NCI-H2081 (cell line): ENCODE measurements at regions not wholly inside any gene's neighbourhood (a gene's known extent, or its start where the extent isn't known, plus 50 kb on each side); places are given as distances from the start of the nearest gene placed in this dataset.

ENCODE experiments used
- DNase-seq, 2 experiments: peaks; one replicate each; lab custom pipeline; 2025; lab: John Stamatoyannopoulos, UW

DNA sequence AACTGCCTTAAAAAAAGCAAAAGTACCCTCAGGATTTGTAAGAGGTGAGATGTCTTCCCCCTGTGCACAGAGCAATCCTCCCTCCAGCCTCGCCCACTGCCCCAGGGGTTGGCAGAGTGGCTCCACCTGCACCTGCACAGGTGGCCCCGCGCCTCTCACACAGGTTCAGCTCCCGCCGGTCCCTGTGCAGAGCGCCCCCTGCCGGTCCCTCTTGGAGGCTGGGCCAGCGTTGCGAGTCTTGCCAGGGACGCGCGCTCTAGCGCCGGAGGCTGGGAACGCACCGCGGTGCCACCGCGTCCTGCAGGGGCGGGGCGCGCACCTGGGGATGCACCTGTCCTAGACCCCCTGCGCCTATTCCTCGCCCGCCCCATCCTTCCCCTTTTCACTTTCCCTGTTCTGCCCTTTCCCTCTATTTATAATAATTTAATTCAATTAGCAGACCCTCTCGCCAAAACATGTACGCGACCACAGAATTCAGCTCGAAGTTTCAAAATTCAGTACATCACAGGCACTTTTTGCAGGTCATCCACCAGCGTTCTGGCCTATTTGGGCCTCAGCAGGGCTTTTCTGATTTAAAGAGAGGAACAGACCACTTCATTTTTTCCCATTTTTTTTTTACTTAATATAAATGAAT lies 618.6 kb downstream of the AACS start:
- DNase-seq: peak in 1 of 2 experiments; percentile 16

DNA sequence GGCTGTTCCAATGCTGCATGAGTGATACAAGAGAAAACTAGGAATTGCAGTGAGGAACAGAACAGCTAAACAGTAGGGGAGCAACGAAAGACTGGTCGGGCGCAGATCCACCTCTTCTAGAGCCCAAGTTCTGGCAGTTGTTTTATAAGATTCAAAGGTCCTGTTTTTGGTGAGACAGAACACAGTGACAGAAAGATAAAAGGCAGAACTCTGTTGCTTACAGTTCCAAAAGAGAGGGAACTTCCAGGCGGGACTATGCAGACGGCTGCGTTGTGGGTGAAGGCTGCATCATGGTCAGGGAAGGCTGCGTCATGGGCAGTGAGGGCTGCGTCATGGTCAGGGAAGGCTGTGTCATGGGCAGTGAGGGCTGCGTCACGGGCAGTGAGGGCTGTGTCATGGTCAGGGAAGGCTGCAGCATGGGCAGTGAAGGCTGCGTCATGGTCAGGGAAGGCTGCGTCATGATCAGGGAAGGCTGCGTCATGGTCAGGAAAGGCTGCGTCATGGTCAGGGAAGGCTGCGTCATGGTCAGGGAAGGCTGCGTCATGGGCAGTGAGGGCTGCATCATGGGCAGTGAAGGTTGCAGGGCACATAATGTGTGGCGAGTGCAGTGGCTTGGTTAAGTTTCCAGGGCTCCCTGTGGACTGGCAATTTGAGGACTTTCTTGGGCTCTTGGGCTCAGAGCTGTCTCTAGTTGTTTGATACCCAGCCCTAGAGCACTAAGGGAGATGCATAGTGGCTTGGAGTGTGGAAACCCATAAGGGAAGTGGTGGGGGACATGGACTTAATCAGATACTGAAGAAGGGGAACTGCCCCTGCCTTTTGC lies 619.9 kb downstream of the AACS start:
- no peak for DNase-seq

DNA sequence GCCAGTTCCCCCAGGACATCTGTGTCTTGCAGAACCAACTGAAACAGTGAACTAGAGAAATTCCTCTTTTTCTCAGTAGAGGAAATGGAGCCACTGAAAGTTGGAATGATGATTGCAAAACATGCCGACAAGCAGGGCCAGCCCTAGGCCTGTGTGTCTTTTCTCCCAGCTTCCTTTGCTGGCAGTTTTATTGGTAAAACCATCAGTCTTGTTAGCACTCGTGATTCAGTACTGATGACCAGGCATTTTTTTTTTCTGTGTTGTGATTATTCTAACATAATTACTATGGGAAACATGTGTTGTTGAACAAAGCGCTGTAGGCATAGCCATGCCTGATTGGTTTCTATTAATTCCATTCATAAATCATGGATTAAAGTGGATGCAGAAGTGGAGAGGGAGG lies 620.7 kb downstream of the AACS start:
- DNase-seq: no peak

DNA sequence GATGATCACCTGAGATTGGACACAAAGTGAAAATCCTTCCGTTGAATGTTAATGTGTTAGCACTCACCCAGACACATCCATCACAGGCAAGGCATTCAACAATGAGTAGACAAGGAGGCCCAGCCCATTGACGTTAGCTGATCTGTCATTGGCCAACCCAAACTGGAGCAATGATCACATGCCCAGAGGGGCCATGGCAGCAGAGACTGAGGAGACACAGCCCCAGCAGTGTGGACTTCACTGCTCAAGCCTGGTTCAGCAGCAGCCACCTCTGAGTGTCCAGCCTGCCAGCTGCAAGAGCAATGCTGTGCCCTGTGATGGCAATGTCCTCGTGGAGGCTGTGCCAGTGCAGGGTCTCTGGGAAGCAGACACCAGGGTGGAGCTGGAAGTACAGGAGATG lies 622.2 kb downstream of the AACS start:
- DNase-seq: no peak

DNA sequence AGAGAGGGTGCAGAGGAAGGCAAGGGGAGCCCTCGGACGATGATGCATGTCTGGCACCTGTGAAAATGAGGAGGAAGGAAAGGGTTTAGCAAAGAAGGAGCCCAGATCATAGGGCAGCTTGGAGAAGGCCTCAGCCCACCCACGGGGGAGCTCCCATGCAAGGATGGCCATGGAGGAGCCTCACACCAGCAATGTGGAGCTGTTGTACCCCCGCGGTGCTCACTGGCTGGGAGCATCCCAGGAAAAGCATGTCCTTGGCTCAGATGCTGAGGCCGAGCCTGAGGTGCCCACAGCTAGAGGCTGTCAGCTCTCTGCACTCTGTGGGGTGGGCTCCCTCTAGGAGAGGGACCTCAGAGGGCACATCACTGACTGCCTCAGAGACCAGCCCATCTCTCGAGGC lies 622.6 kb downstream of the AACS start:
- DNase-seq: no peak

DNA sequence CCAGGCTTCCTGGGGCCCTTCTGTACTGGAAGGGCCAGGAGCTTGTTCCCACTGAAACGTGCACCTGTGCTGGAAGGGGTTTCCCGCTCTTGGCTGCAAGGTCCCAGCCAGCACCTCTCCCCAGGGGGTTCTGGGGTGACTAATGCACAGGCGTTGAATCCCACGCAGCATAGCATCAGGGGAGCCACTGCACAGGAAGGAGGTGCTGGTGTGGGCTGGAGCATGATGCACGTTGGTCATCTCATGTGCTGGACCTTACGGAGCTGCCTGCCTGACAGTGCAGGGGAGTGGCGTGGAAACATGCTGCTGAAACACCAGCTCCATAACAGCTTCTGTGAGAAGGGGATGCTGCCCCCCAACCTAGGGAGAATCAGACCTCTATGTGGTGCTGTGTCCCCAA lies 623.0 kb downstream of the AACS start:
- no peak for DNase-seq

DNA sequence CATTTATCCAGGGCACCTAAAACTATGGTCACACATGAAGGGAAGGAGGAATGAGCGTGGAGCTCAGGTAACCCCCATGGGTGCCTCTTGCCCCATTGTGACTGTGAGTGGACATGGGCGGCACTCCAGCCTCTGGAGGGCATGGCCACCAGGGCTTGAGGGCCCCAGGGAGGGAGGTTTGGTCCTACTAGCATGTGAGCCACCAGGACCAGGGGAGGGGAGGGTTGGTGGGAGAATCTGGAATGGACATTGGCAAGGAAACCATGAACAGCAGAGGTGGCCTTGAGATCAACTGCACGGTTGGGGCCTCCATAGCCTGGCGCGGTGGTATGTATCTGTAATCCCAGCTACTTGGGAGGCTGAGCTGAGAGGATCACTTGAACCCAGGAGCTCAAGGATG lies 623.6 kb downstream of the AACS start:
- DNase-seq: no peak

DNA sequence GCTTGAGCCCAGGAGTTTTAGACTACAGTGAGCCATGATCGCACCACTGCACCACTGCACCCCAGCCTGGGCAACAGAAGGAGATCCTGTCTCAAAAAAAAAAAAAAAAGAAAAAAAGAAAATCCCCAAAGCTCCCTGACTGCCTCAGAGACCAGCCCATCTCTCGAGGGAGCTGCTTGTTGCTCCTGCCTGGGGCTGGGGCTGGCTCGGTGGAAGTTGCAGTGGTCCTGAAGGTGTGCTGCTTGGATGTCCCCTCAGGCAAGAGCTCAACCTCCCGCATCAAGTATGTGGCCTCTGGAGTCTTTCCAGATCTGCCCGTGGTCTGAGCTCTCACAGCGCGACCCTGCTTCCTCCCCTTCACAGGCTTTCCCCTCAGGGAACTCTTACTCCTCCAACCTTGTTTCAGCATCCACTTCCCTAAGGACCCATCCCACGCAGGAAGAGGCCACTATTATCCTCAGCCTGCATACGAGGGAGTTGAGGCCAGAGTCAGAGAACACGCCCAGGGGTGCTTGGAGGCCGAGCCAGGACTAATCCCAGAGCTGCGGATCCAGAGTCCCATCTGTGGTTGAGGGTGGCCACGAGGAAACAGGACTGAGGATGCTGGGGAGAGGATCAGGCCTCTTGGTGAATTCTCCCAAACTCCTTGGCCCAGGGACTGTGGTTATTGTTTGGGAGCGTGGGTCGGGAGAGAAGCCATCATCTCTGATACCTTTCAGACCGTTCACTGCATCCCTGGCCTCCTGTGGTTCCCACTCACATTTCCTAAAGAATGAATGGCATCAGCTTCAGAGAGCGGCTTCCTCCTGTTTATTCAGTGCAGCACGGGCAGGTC lies 624.6 kb downstream of the AACS start:
- no peak for DNase-seq

DNA sequence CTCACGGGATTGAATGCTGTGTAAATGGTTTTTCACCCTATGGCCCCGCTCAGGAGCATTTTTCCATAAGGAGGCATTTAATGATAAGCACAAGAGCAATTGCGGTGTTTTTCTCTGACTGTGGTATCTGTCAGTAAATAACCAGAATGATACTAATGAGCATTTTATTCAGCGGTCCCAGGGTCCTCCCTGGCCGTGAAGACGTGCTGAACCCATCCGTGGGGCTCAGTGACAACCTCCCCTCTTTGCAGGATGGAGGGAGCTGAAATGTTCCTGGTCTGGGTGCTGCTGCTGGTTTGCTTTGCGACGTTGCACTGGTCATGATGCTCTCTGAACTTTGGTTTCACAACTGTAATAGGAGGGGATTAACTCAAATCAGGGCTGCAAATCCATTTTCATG lies 625.6 kb downstream of the AACS start:
- no peak for DNase-seq

DNA sequence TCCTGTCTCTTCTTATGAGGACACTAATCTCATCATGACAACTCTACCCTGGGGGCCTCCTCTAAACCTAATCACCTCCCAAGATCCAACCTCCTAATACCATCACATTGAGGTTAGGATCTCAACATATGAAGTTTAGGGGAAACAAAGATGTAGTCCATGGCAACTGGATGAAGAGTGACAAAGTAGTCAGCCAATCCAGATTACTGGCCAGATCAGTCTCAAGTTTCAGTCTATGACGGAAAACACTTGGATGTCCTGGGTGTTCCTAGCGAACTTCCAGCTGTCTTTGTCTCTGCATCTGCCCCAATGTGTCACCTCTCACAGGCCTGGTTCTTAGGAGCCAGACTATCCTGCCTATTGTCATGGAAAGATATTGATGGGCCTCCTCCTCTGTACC lies 630.8 kb downstream of the AACS start:
- no peak for DNase-seq

DNA sequence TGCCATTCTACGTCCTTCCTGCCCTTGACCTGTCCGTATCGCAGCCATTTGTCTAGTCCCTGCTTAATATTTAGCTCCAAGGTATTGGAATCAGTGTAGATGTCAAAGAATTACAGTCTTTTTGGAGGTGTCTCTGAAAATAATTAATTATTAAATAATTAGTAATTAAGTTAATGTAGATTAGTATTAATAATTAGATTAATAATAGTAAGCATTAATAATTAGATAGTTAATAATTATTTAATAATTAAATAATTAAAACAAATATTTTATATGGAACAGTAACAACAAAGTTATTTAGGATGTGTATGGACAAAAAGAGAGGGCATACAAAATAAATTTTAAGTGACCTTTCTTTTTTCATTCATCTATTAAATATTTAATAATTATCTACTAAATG lies 639.6 kb downstream of the AACS start:
- no peak for DNase-seq

DNA sequence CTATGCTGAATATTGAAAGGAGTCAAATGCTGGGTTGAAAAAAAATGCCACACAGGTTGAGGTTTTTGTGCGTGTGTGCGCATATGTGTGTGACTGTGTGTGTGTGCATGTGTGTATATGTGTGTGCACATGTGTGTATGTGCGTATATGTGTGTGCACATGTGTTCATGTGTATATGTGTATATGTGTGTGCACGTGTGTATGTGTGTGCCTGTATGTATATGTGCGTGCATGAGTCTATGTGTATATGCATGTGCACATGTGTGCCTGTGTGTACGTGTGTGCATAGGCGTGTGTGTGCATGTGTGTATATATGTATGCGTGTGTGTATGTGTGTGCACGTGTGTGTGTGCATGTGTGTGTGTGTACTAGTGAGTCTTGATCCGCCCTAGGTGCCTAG lies 655.7 kb downstream of the AACS start:
- DNase-seq: no peak

DNA sequence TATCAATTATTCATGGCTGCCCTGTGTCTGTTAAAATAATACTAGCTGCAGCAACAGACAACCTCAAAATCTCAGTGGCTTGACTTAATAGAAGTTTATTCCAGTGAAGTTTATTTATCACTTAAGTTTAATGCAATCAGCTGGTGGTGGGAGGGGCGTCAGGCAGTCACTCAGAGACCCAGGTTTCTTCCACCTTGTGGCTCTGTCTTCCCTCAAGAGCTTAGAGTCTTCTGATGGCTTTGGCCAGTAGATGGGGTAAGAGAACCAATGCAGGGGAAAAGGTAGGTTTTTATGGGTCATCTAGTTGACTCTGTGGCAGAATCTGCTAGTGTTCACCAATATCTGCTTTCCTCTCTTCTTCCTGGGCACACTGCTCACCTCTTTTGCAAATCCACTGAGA lies 668.9 kb downstream of the AACS start:
- DNase-seq: no peak

DNA sequence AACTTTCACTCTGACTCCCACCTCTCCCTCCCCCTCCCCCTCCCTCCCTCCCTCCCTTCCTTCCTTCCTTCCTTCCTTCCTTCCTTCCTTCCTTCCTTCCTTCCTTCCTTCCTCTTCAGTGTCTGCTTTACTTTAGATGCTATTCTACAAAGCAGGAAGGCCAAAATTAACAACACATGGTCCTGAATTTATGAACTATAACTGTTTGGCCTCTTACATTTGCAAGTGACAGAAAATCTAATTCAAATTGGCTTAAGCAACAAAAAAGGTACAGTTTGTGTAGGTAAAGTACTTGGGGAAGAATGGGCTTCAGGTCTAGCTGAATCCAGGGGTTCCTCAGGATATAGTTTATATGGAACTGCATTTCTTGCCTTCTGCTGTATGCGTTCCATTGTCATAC lies 673.0 kb downstream of the AACS start:
- DNase-seq: no peak

DNA sequence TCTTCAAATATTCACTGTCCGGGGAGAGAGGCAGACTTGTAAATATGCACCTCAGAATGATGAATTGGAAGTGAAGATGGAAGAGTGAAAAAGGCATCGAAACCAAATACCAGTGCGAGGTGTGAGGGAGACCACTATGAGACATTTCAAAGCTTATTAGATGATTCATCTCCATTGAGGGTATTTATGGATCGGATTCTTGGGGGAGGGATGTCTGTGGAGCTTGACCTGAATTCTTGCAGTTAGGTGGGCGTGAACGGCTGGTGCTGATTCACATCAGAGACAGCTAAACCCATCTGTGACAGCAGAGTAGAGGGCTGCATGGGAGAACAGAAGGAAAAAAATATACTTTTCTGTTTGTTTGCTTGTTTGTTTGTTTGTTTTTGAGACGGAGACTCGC lies 677.2 kb downstream of the AACS start:
- no peak for DNase-seq

DNA sequence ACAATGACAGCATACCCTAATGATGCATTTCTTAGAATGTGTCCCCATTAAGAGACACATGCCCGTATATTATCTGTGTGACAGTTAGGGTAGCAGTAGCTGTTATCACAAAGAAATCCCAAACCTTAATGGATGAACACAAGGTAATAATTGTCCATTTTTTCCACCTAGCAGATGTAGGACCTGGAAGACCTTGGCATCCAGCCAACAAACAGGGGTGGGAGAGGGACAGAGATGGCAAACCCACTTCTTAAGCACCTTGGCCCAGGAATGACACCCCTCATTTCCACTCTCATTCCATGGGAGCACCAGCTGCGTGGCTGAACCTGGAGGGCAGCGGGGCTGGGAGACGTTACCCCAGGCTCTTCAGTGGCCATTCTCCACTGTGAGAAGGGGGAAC lies 679.0 kb downstream of the AACS start:
- no peak for DNase-seq

DNA sequence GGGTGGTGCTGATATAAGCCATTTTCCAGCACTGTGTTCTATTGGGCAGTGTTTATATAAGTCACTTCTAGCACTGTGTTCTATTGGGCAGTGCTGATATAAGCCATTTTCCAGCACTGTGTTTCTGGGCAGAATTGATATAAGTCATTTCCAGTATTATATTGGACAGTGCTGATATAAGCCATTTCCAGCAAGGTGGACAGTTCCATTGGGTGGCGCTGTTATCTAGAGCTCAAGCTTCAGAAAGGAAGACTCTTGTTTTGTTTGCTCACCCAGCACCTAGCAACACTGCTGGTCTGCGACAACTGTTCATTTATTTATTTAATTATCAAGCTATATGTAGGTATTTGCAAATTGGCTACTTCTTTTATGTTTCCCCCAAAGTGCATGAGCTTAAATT lies 690.3 kb downstream of the AACS start:
- DNase-seq: no peak

DNA sequence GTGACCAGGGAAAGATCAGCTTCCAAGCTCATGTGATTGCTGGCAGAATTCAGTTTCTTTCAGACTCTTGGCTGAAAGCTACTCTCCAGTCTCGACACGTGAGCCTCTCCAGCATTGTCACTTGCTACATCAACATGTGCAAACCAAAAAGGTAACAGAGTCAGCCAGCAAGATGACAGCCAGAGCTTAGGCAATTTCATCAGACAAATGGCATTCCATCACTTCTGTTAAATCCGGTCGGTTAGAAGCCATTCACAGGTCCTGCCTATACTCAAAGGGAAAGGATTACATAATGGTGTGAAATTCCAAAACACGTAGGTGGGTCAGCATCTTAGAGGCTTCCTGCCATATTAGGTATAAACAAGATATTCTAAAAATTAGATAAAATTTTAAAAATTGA lies 700.9 kb downstream of the AACS start:
- DNase-seq: no peak

DNA sequence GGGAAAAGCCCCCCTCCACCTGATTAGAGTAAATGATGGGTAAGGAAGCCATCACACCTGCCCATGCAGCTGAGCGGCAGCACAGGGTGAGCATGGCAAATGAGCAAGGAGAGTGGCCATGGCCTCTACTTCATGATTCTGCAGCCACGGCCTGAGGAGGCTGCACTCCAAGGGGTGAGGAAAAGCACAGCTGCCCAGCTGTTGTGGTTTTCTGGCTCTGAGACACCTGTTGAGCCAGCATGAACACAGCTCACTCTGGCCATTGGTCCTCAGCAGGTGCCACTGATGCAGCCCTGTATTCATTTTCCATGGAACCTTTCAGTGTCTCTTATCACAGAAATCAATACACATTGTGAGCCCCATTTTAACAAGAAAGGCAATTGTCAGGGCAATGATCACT lies 707.2 kb downstream of the AACS start:
- DNase-seq: no peak

DNA sequence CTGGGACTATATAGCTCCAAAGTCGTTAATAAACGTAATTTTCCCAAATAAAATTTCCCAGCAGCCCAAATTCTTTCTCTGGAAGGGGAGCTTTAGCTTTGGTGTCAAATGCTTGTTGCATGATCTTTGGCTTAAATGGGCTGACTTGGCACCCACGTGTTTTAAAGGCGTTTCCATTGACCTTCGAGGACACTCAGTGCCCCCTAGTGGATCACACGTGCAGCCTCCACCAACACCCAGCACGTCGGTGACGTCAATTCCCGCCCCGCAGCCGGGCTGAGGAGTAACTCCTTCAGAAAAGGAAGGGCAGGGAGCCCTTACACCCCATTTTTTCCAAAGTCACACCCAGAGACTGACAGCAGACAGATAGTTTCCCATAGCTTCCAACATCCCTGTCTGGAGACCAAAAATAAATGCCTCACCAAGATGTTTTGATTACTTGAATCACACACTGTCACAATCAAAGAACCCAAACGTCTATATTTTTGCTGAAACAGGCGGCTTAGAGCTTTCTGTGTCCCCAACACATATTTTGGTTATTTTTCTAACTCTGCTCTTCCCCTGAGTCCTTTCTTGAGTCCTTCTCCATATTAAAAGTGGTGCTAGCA lies 707.9 kb downstream of the AACS start:
- DNase-seq: peak; percentile 25

DNA sequence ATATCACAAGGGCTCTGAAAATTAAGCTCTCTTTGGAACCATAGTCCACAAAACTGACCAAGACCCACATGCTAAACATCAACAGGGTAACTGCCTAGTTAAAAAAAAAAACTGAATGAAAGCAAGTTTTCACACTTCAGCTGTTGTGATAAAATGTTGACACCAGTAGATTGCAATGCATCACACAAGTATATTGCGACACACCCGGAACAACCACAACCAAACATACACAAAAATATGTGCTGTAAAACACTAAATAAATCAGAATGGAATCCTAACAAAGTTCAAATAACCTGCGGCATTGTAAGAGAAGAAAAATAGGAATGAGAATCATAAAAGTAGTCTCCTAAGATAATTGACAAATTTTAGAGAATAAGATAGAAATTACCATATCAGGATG lies 710.3 kb downstream of the AACS start:
- no peak for DNase-seq

DNA sequence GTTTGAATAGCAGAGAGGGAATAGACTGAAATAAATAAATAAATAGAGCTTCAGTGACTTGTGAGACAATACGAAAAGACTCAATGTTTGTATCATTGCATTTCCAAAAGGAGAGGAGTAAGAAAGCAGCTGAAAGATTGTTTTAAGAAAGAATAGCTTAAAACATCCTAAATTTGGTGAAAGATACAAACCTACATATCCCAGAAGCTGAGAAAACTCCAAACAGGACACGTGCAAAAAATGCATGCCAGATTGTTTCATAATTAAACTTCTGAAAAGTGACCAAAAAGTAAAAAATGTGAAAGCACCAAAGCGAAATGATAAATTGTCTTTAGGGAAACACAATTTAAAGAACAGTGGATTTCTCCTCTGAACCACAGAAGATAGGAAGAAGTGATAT lies 711.0 kb downstream of the AACS start:
- DNase-seq: no peak

DNA sequence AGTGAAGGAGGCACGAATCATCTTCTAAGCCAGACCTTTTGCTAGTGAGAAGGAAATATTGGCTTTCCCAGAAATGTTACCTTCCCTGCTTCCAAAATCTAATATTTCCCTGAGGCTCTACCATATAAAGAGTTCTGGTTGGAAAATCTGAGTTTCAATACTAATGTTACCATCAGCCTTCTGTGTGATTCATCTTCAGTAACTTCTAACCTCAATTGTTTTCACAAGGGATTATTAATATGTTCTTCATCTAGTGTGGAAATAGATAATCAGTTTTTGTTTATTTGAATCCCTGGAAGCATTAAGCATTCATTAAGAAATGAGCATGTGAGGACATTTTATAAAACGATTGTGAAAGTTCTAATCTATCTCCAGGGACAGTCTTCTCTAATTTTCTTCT lies 720.9 kb downstream of the AACS start:
- DNase-seq: no peak
